GM12873 (cell line): ENCODE measurements at regions not wholly inside any gene's neighbourhood (a gene's known extent, or its start where the extent isn't known, plus 50 kb on each side); places are given as distances from the start of the nearest gene placed in this dataset.

Source experiments
- TF ChIP-seq, protein P1 (sequence below): IDR thresholded peaks from 2 replicates; pipeline ENCODE4 v1.5.1; 2012; ENCODE audit warnings: low read depth, mild to moderate bottlenecking, moderate library complexity, low read length, control low read depth; ENCODE audit not compliant: insufficient read depth; ENCODE audit errors: missing control alignments

DNA sequence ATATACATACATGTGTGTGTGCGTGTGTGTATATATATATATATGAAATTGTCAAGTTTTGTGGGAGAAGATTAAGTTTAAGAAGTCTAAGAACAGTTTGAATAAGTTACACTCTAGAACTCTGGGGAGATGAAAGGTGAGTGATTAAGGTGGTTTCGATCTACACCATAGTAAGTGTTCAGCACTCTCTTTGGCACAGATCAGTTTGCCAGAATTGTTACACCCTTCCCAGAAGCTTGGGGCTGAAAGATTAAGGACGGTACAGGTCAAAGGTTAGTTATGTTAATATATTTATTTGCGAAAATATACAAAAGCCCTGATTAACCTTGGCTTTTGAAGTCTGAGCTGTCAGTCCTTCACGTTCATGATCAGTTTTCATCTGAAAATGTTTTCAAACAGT lies 309.1 kb downstream of the KLF5 start:
- TF ChIP-seq, protein P1, sequence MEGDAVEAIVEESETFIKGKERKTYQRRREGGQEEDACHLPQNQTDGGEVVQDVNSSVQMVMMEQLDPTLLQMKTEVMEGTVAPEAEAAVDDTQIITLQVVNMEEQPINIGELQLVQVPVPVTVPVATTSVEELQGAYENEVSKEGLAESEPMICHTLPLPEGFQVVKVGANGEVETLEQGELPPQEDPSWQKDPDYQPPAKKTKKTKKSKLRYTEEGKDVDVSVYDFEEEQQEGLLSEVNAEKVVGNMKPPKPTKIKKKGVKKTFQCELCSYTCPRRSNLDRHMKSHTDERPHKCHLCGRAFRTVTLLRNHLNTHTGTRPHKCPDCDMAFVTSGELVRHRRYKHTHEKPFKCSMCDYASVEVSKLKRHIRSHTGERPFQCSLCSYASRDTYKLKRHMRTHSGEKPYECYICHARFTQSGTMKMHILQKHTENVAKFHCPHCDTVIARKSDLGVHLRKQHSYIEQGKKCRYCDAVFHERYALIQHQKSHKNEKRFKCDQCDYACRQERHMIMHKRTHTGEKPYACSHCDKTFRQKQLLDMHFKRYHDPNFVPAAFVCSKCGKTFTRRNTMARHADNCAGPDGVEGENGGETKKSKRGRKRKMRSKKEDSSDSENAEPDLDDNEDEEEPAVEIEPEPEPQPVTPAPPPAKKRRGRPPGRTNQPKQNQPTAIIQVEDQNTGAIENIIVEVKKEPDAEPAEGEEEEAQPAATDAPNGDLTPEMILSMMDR, result no peak

DNA sequence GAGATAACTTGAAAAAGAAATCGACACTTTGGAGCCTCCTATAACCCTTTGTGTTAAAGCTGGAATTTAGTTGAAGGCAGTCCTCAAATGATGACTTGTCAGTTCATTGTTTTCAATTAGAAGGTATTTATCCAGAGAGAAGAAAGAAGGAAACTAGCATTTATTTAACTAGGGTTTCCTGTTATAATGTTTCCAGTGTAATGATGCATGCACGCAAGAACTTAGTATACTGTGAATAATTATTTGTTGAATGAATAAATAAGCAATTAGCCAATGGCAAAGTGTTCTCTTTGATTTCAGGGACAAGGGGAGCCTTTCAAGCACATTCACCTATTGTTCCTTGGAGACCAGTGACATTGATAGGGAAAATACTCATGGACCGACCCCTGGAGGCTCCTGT lies 307.4 kb downstream of the KLF5 start:
- TF ChIP-seq, protein P1, result no peak

DNA sequence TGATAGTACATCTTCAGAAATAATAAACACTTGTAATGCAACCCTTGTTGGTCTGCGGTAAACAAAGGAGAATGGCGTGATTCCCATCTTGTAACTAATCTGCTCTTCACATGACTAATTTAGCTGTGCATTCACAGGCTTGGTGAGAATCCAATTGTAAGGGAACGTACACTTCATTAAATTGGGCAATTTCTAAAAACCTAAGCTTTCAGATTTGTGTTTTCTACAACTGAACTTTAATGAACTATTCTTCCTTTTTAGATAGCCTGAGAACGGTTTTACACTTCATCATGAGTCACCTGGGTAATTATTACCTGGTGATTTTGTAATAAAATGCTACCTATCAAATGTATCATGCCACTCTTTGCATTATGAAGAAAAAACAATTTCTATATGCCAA lies 306.9 kb downstream of the KLF5 start:
- TF ChIP-seq, protein P1, result no peak

DNA sequence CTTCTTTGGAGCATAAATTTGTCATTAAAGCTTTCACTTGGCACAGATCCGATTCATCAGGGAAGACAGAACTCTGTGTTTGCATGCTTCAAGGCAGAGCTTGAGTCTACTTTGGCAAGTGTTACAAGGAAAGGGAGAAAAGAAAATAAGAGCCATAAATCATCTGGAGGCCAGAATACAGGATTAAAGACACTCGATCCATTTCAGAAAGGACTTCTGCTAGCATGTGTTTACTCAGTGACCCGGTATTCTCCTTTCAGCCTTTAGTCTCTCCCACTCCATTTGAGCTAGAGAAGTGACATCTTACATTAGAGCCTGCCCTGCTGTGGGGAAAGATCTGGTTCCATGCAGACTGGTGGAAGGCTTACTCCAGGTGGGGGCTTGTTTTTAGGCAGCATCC lies 306.4 kb downstream of the KLF5 start:
- TF ChIP-seq, protein P1, result no peak

DNA sequence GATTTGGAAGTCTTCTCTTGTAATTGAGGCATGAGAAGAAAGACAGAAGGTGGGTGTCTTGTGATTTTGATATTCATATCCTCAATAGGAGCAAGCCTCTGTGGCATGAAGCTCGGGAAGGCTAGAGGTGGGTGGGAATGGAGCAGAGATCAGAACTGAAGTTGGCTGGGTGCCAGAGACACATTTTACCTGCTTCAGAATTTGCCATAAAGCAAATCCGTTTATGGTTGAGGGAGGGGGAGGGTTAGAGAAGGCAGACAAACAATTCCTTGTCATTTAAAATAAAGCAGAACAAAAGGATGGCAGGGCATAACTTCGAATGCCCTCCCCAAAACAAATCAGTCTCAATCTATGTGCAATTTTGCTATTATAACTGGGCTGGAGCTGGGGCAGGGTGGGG lies 305.9 kb downstream of the KLF5 start:
- TF ChIP-seq, protein P1, result no peak

DNA sequence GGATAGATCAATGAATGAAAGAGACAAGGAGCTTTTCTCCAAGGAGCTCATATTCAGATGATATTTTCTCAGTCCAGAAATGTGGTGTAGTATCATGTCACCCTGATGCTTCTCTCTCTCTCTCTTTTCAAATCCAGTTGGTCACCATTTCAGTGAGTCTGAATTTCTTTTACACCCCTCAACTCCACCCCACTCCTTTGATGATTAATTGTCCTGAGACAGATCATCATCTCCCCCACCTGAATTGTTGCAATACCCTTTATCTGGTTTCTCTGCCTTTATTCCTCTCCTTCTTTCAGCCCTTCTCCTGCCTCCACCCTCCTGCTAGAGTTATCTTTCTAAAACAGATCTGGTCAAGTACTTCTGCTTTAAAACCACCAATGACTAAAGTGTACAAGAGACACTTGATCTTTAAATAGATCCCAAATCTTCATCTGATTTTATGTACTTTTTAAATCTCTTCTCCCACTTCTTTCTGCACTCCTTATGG lies 299.8 kb downstream of the KLF5 start:
- TF ChIP-seq, protein P1, result no peak

DNA sequence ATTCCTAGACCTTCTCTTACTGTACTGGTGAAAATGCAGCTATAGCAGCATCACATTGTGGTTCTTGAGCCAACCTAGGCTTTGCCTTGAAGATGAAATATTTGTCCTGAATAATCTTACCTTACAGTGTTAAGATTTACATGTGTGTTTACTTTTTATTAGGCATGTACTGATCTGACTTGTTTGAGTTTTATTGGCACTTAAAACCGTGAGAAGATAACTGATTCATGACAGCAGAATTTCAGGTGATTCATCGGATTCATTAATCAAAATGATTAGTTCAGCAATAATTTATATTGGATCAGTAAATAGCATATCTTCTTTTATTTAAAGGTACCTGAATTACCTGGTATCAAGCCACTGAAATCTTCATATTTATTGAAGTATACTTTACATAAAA lies 296.3 kb downstream of the KLF5 start:
- TF ChIP-seq, protein P1, result no peak
